RWPE2 (cell line): ENCODE measurements at regions not wholly inside any gene's neighbourhood (a gene's known extent, or its start where the extent isn't known, plus 50 kb on each side); places are given as distances from the start of the nearest gene placed in this dataset.

Experiments used
- ATAC-seq: fragments of 200-7000 bp; cut with Tn5 transposase; 3 replicates; pipeline ENCODE4 v1.9.1; 2021; ENCODE audit warnings: low read depth
- DNase-seq: peaks from one replicate; pipeline ENCODE4 v3.0.0-alpha.2; 2020; ENCODE audit warnings: low spot score
- H3K27ac ChIP-seq: fragments of 450-650 bp; 2 replicates; pipeline ENCODE4 v1.5.1; 2017; ENCODE audit warnings: mild to moderate bottlenecking; ENCODE audit not compliant: poor library complexity, severe bottlenecking
- H3K27me3 ChIP-seq: fragments of 250-450 bp; sonication (Bioruptor Pico); 2 replicates; pipeline ENCODE4 v1.5.1; 2021; ENCODE audit warnings: mild to moderate bottlenecking, moderate library complexity; ENCODE audit not compliant: insufficient read depth, poor library complexity, severe bottlenecking
- H3K36me3 ChIP-seq: fragments of 250-450 bp; sonication (Bioruptor Pico); 2 replicates; pipeline ENCODE4 v1.5.1; 2020; ENCODE audit warnings: low read depth, mild to moderate bottlenecking, moderate library complexity
- H3K4me1 ChIP-seq: fragments of 250-450 bp; sonication (Bioruptor Pico); 2 replicates; pipeline ENCODE4 v1.5.1; 2021; ENCODE audit warnings: mild to moderate bottlenecking, moderate library complexity; ENCODE audit not compliant: insufficient read depth, poor library complexity, severe bottlenecking
- H3K4me3 ChIP-seq: fragments of 250-450 bp; sonication (Bioruptor Pico); 2 replicates; pipeline ENCODE4 v1.5.1; 2021; ENCODE audit warnings: mild to moderate bottlenecking, moderate library complexity; ENCODE audit not compliant: severe bottlenecking
- H3K9me3 ChIP-seq: fragments of 250-450 bp; sonication (Bioruptor Pico); 2 replicates; pipeline ENCODE4 v1.5.1; 2021; ENCODE audit warnings: mild to moderate bottlenecking, moderate library complexity; ENCODE audit not compliant: severe bottlenecking
- CTCF ChIP-seq: fragments of 450-650 bp; IDR thresholded peaks from one replicate; pipeline ENCODE4 v1.5.1; 2017; ENCODE audit warnings: mild to moderate bottlenecking, moderate library complexity; ENCODE audit not compliant: poor library complexity, severe bottlenecking

DNA sequence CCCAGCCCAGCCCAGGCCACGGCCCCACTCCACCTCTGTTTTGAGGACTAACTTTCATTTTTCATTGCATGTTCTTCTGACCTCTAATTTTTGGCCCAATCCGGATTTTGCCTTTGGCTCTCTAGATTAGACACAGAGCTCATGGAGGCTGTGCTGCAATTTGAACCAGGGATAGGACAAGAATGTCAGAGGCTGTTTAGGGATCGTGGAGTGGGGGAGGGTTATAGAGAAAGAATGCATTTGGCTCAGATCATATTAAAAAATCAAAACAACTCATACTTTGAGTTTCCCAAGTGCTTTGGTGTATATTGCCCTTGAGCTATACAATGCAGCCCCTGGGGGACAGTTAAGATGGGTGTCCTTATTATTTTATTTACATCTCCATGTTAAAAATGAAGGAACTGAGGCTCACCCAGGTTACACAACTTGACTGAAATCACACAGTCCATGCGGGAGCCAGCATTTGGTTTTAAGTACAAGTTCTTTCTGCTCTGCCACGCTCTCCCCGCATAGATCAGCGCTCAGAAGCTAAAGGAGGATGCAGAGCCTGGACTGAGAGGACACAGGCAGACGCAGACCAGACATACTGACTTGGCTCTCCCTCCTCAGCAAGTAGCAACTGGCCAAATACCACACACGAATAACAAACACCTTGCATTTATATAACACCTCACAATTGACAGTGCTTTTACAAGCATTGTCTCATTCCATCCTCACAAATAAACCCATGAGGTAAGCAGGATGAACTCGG lies 126.4 kb upstream of the RAI14 start:
- no peak for TF ChIP-seq CTCF
- Histone ChIP-seq H3K27ac (no peak overlapping the region), H3K4me1 (peaks cover 21% of the 10 kb centered on the region), H3K9me3 (no peaks in the 10 kb centered on the region), H3K4me3 (no peak overlapping the region), H3K27me3 (no peaks in the 10 kb centered on the region), H3K36me3 (no peaks in the 10 kb centered on the region)
- no peak for ATAC-seq
- no peak for DNase-seq

GRCh38 chr5:34530637-34531036 lies 125.5 kb upstream of the RAI14 start:
- no peak for ATAC-seq
- Histone ChIP-seq H3K27ac (no peak overlapping the region), H3K9me3 (no peaks in the 10 kb centered on the region), H3K27me3 (no peaks in the 10 kb centered on the region), H3K36me3 (no peaks in the 10 kb centered on the region), H3K4me1 (peaks cover 27% of the 10 kb centered on the region), H3K4me3 (no peak overlapping the region)
- DNase-seq = no peak
- no peak for TF ChIP-seq CTCF

GRCh38 chr5:34531751-34532360 lies 124.3 kb upstream of the RAI14 start:
- peaks cover 27% of the 10 kb centered on the region for H3K4me1 ChIP-seq
- no peak for TF ChIP-seq CTCF
- DNase-seq = no peak
- no peak for ATAC-seq
- no peak overlapping the region for H3K4me3 ChIP-seq
- no peaks in the 10 kb centered on the region for H3K36me3 ChIP-seq
- H3K27me3 ChIP-seq = no peaks in the 10 kb centered on the region
- no peaks in the 10 kb centered on the region for H3K9me3 ChIP-seq
- no peak overlapping the region for H3K27ac ChIP-seq

GRCh38 chr5:34533582-34534522 lies 122.3 kb upstream of the RAI14 start:
- no peaks in the 10 kb centered on the region for H3K36me3 ChIP-seq
- peaks cover 27% of the 10 kb centered on the region for H3K4me1 ChIP-seq
- no peaks in the 10 kb centered on the region for H3K27me3 ChIP-seq
- no peak overlapping the region for H3K4me3 ChIP-seq
- ATAC-seq = peak; percentile 49
- DNase-seq = no peak
- TF ChIP-seq CTCF = no peak
- peak overlapping the region; percentile 65 for H3K27ac ChIP-seq
- no peaks in the 10 kb centered on the region for H3K9me3 ChIP-seq
